Thyroid gland (tissue), 4 donors: ENCODE measurements at regions not wholly inside any gene's neighbourhood (a gene's known extent, or its start where the extent isn't known, plus 50 kb on each side); places are given as distances from the start of the nearest gene placed in this dataset.

ENCODE experiments used
- CTCF ChIP-seq, 6 experiments: fragments of 200-600 bp in 3 of 6; fragments of 450-650 bp in 3 of 6; sonication (generic) in 3 of 6; IDR thresholded peaks; one replicate each; pipeline ENCODE4 v1.5.1; 2016 to 2019; ENCODE audit warnings: antibody characterized with exemption in 6 of 6, mild to moderate bottlenecking in 2 of 6, inconsistent platforms in 1 of 6, moderate library complexity in 1 of 6
- POLR2A ChIP-seq, 2 donors: fragments of 450-650 bp; IDR thresholded peaks; one replicate each; pipeline ENCODE4 v1.6.1; 2017; ENCODE audit warnings: antibody characterized with exemption in 2 of 2, mild to moderate bottlenecking in 2 of 2, moderate library complexity in 1 of 2

GRCh38 chr6:146909376-146909775 lies 294.8 kb upstream of the STXBP5 start:
- TF ChIP-seq CTCF (IDR thresholded peaks at IDR 0.05), result no peak
- no peak for TF ChIP-seq POLR2A (IDR thresholded peaks at IDR 0.05)
